IMR-90 (cell line): ENCODE measurements at regions not wholly inside any gene's neighbourhood (a gene's known extent, or its start where the extent isn't known, plus 50 kb on each side); places are given as distances from the start of the nearest gene placed in this dataset.

Experiments used
- ATAC-seq: fragments of 200-7000 bp; cut with Tn5 transposase; 2 replicates; pipeline ENCODE4 v1.9.1; 2020; ENCODE audit warnings: low read depth, mild to moderate bottlenecking, moderate library complexity
- BruUV-seq: library from RNA; stranded (reverse); fragments of 400-500 nt; replicated peaks from 2 replicates; lab custom pipeline; 2021; lab: Mats Ljungman, UMichigan
- CTCF ChIA-PET: fragments of 300-600 bp; formaldehyde crosslinking; extraction: SDS; loops from one replicate; lab custom pipeline; 2021; ENCODE audit warnings: antibody characterized with exemption; lab: Yijun Ruan, JAX
- POLR2A ChIA-PET: fragments of 300-600 bp; sonication (Branson Sonifier 250); formaldehyde crosslinking; loops from one replicate; lab custom pipeline; 2022; ENCODE audit warnings: antibody characterized with exemption; ENCODE audit not compliant: unreplicated experiment; lab: Charles Lee
- DNase-seq: peaks from one replicate; pipeline ENCODE4 v3.0.0; 2013
- H2AFZ ChIP-seq: replicated peaks from 2 replicates; pipeline ENCODE3; 2013; ENCODE audit warnings: low read length, mild to moderate bottlenecking; ENCODE audit not compliant: poor library complexity
- H2AK5ac ChIP-seq: 2 replicates; pipeline ENCODE4 v1.6.1; 2013; ENCODE audit warnings: low read depth, low read length, inconsistent platforms
- H2AK9ac ChIP-seq: replicated peaks from 2 replicates; pipeline ENCODE3; 2013; ENCODE audit warnings: mild to moderate bottlenecking, low read depth, low read length, moderate library complexity; ENCODE audit not compliant: poor library complexity
- H2BK120ac ChIP-seq: 2 replicates; pipeline ENCODE4 v1.6.1; 2013; ENCODE audit warnings: low read depth, low read length, inconsistent platforms
- H2BK15ac ChIP-seq: 3 replicates; pipeline ENCODE4 v1.6.1; 2013; ENCODE audit warnings: low read depth, low read length, inconsistent platforms
- H2BK20ac ChIP-seq: 2 replicates; pipeline ENCODE4 v1.6.1; 2013; ENCODE audit warnings: low read depth, mild to moderate bottlenecking, inconsistent platforms, low read length, moderate library complexity
- H2BK5ac ChIP-seq: 2 replicates; pipeline ENCODE4 v1.6.1; 2013; ENCODE audit warnings: mild to moderate bottlenecking, low read depth, low read length, inconsistent platforms; ENCODE audit not compliant: poor library complexity, severe bottlenecking
- H3K14ac ChIP-seq: replicated peaks from 2 replicates; pipeline ENCODE4 v1.6.1; 2013; ENCODE audit warnings: low read depth, low read length, inconsistent platforms
- H3K18ac ChIP-seq: 2 replicates; pipeline ENCODE4 v1.6.1; 2013; ENCODE audit warnings: low read depth, low read length, control low read depth
- H3K23ac ChIP-seq: 2 replicates; pipeline ENCODE4 v1.6.1; 2013; ENCODE audit warnings: low read depth, low read length, inconsistent platforms
- H3K27ac ChIP-seq: 2 replicates; pipeline ENCODE4 v1.5.1; 2013; ENCODE audit warnings: mild to moderate bottlenecking, control low read depth, low read length; ENCODE audit not compliant: insufficient read depth
- H3K27me3 ChIP-seq: 2 replicates; pipeline ENCODE4 v1.6.1; 2013; ENCODE audit warnings: low read length; ENCODE audit not compliant: control insufficient read depth, insufficient read depth
- H3K36me3 ChIP-seq: 2 replicates; pipeline ENCODE4 v1.6.1; 2013; ENCODE audit warnings: low read length, mixed read lengths; ENCODE audit not compliant: control insufficient read depth, insufficient read depth
- H3K4ac ChIP-seq: 2 replicates; pipeline ENCODE4 v1.6.1; 2013; ENCODE audit warnings: low read depth, low read length, inconsistent platforms
- H3K4me1 ChIP-seq: 2 replicates; pipeline ENCODE4 v1.6.1; 2013; ENCODE audit warnings: low read length, mixed read lengths; ENCODE audit not compliant: control insufficient read depth, insufficient read depth
- H3K4me2 ChIP-seq: 2 replicates; pipeline ENCODE4 v1.6.1; 2013; ENCODE audit warnings: low read depth, mild to moderate bottlenecking, control low read depth, low read length, moderate library complexity
- H3K4me3 ChIP-seq: 2 replicates; pipeline ENCODE4 v1.5.1; 2013; ENCODE audit warnings: low read depth, mild to moderate bottlenecking, control low read depth, low read length, moderate library complexity; ENCODE audit not compliant: insufficient read depth
- H3K56ac ChIP-seq: 2 replicates; pipeline ENCODE4 v1.6.1; 2013; ENCODE audit warnings: low read length, inconsistent platforms; ENCODE audit not compliant: insufficient read depth; ENCODE audit errors: extremely low read depth
- H3K79me1 ChIP-seq, 2 experiments: 2 replicates each; pipeline ENCODE4 v1.6.1; 2013; ENCODE audit warnings: low read length in 2 of 2, inconsistent platforms in 1 of 2, low read depth in 1 of 2
- H3K9ac ChIP-seq: 2 replicates; pipeline ENCODE4 v1.6.1; 2013; ENCODE audit warnings: low read depth, low read length, control low read depth
- H3K9me1 ChIP-seq: 2 replicates; pipeline ENCODE4 v1.6.1; 2013; ENCODE audit warnings: low read length, inconsistent platforms; ENCODE audit not compliant: insufficient read depth
- H3K9me3 ChIP-seq: 2 replicates; pipeline ENCODE4 v1.6.1; 2013; ENCODE audit warnings: low read length; ENCODE audit not compliant: control insufficient read depth, insufficient read depth
- H4K20me1 ChIP-seq: 2 replicates; pipeline ENCODE4 v1.6.1; 2013; ENCODE audit warnings: low read length, inconsistent platforms; ENCODE audit not compliant: insufficient read depth
- H4K5ac ChIP-seq: 2 replicates; pipeline ENCODE4 v1.6.1; 2013; ENCODE audit warnings: mild to moderate bottlenecking, low read depth, low read length, control low read depth
- H4K8ac ChIP-seq, 2 experiments: 2 replicates each; pipeline ENCODE4 v1.6.1; 2013; ENCODE audit warnings: low read depth in 2 of 2, low read length in 2 of 2, control low read depth in 1 of 2, inconsistent platforms in 1 of 2
- H4K91ac ChIP-seq: 2 replicates; pipeline ENCODE4 v1.6.1; 2013; ENCODE audit warnings: low read depth, low read length, inconsistent platforms; ENCODE audit not compliant: insufficient read depth
- BHLHE40 ChIP-seq: fragments of 150-350 bp; IDR thresholded peaks from 2 replicates; pipeline ENCODE4 v1.6.1; 2016; ENCODE audit warnings: mild to moderate bottlenecking, low read depth, low read length
- CEBPB ChIP-seq: IDR thresholded peaks from 2 replicates; pipeline ENCODE4 v1.6.1; 2012; ENCODE audit warnings: low read depth, low read length, improper control_type of control experiment
- CHD1 ChIP-seq: IDR thresholded peaks from 2 replicates; pipeline ENCODE4 v1.6.1; 2012; ENCODE audit warnings: low read depth, low read length, improper control_type of control experiment
- CTCF ChIP-seq: conservative IDR thresholded peaks from 2 replicates; pipeline ENCODE4 v1.5.1; 2012; ENCODE audit warnings: mild to moderate bottlenecking, low read depth, low read length, improper control_type of control experiment
- ELK1 ChIP-seq: fragments of 150-350 bp; IDR thresholded peaks from 2 replicates; pipeline ENCODE4 v1.6.1; 2016; ENCODE audit warnings: low read depth, mild to moderate bottlenecking, low read length, moderate library complexity, borderline replicate concordance
- FOS ChIP-seq: fragments of 150-350 bp; IDR thresholded peaks from 2 replicates; pipeline ENCODE4 v1.6.1; 2016; ENCODE audit warnings: low read depth, low read length
- MAFK ChIP-seq: IDR thresholded peaks from 2 replicates; pipeline ENCODE4 v1.6.1; 2012; ENCODE audit warnings: low read depth, low read length, improper control_type of control experiment
- MAZ ChIP-seq: IDR thresholded peaks from 2 replicates; pipeline ENCODE4 v1.6.1; 2012; ENCODE audit warnings: low read depth, mild to moderate bottlenecking, low read length, improper control_type of control experiment, moderate library complexity, borderline replicate concordance
- MXI1 ChIP-seq: IDR thresholded peaks from 2 replicates; pipeline ENCODE4 v1.6.1; 2012; ENCODE audit warnings: low read depth, mild to moderate bottlenecking, low read length, moderate library complexity, borderline replicate concordance
- NFE2L2 ChIP-seq: fragments of 150-350 bp; IDR thresholded peaks from 2 replicates; pipeline ENCODE4 v1.6.1; 2016; ENCODE audit warnings: low read depth, mild to moderate bottlenecking, low read length
- POLR2A ChIP-seq: IDR thresholded peaks from 2 replicates; pipeline ENCODE4 v1.6.1; 2012; ENCODE audit warnings: mild to moderate bottlenecking, low read depth, low read length
- RAD21 ChIP-seq: IDR thresholded peaks from 2 replicates; pipeline ENCODE4 v1.6.1; 2012; ENCODE audit warnings: low read length, improper control_type of control experiment
- RCOR1 ChIP-seq: IDR thresholded peaks from 2 replicates; pipeline ENCODE4 v1.6.1; 2012; ENCODE audit warnings: mild to moderate bottlenecking, low read length, improper control_type of control experiment; ENCODE audit not compliant: insufficient replicate concordance
- RFX5 ChIP-seq: IDR thresholded peaks from 2 replicates; pipeline ENCODE4 v1.8.0; 2012; ENCODE audit warnings: low read depth, mild to moderate bottlenecking, low read length, moderate library complexity
- SMC3 ChIP-seq: fragments of 150-350 bp; IDR thresholded peaks from 2 replicates; pipeline ENCODE4 v1.6.1; 2016; ENCODE audit warnings: low read depth, mild to moderate bottlenecking, antibody characterized with exemption, low read length, moderate library complexity
- USF2 ChIP-seq: fragments of 150-350 bp; IDR thresholded peaks from 2 replicates; pipeline ENCODE4 v1.6.1; 2017; ENCODE audit warnings: mild to moderate bottlenecking, antibody characterized with exemption, low read length, low read depth
- WGBS, 2 experiments: methylation state at CpG; one replicate each; pipeline versions ENCODE4 v1.1.5 to v1.1.7; 2013; ENCODE audit warnings: missing lambda C conversion rate in 2 of 2; ENCODE audit not compliant: insufficient read length in 1 of 2; ENCODE audit errors: extremely low coverage in 2 of 2; 5-methylcytosine and 5-hydroxymethylcytosine counted together
- dilution Hi-C: fragments of 300-500 bp; cut with HindIII; formaldehyde crosslinking; loops from one replicate; pipeline ENCODE4 v1.14.3; 2018; ENCODE audit warnings: low sequenced_read_pairs; ENCODE audit not compliant: unreplicated experiment
- in situ Hi-C: fragments of 300-500 bp; cut with MboI; formaldehyde crosslinking; loops from 3 replicates; pipeline ENCODE4 v1.14.3; 2019; ENCODE audit warnings: low sequenced_read_pairs, inconsistent platforms, mixed read lengths
- intact Hi-C: fragments of 100-400 bp; cut with micrococcal nuclease; formaldehyde crosslinking; loops from 2 replicates; pipeline ENCODE4 v1.10.0; 2022

GRCh38 chr5:158435161-158435616, 576.2 kb upstream of the CLINT1 start:
- Histone ChIP-seq H3K27ac (no peak overlapping the region), H3K4me2 (no peak overlapping the region), H2BK5ac (no peak overlapping the region), H3K18ac (no peak overlapping the region), H3K23ac (no peak overlapping the region), H2AFZ (no peak overlapping the region), H2BK20ac (no peak overlapping the region), H3K14ac (no peak overlapping the region), H3K4me3 (no peak overlapping the region), H2AK5ac (no peak overlapping the region), H3K9me3 (no peaks in the 10 kb centered on the region), H4K5ac (no peak overlapping the region), H3K4ac (no peak overlapping the region), H3K9me1 (no peaks in the 10 kb centered on the region), H3K56ac (no peak overlapping the region), H2BK15ac (no peak overlapping the region), H3K9ac (no peak overlapping the region), H3K27me3 (no peaks in the 10 kb centered on the region; the same call in 1 of the 2 replicates), H2AK9ac (no peak overlapping the region), H3K79me1 (no peaks in the 10 kb centered on the region), H4K91ac (no peak overlapping the region), H3K36me3 (no peaks in the 10 kb centered on the region), H2BK120ac (no peak overlapping the region), H4K8ac (no peak overlapping the region), H4K20me1 (no peaks in the 10 kb centered on the region), H3K4me1 (no peaks in the 10 kb centered on the region)
- dilution Hi-C loops (no loop called here), in situ Hi-C loops (no loop called here), intact Hi-C loops (no loop called here)
- CTCF ChIA-PET = interaction anchor here (1.4 kb wide), 1 partner anchor 10 kb away, joined by 6 read pairs; no protein-coding TSS in a partner anchor
- ATAC-seq (no peak), DNase-seq (no peak)
- TF ChIP-seq MAZ = no peak
- TF ChIP-seq RCOR1 = no peak
- TF ChIP-seq CEBPB = no peak
- TF ChIP-seq FOS = no peak
- TF ChIP-seq MAFK = no peak
- TF ChIP-seq NFE2L2 = no peak
- no peak for TF ChIP-seq CHD1
- no peak for TF ChIP-seq BHLHE40
- no peak for TF ChIP-seq RAD21
- TF ChIP-seq ELK1 = no peak
- no peak for TF ChIP-seq MXI1
- no peak for TF ChIP-seq CTCF
- TF ChIP-seq RFX5 = no peak
- no peak for TF ChIP-seq USF2
- TF ChIP-seq POLR2A = no peak
- no peak for TF ChIP-seq SMC3
- WGBS, 2 experiments = 20% methylated on average over 1 of the region's 4 CpGs; no CpG with 5 or more reads in 1 of the 2 experiments
- POLR2A ChIA-PET = no interaction called here
- BruUV-seq = no TSS peak
